Stomach smooth muscle (tissue), 2 donors: ENCODE measurements at regions not wholly inside any gene's neighbourhood (a gene's known extent, or its start where the extent isn't known, plus 50 kb on each side); places are given as distances from the start of the nearest gene placed in this dataset.

Source experiments
- H3K27ac ChIP-seq: one replicate; pipeline ENCODE4 v1.7.0; 2013; ENCODE audit warnings: mild to moderate bottlenecking, low read length, inconsistent platforms
- H3K27me3 ChIP-seq, 2 donors: one replicate each; pipeline ENCODE4 v1.7.0; 2013; ENCODE audit warnings: low read length in 2 of 2; ENCODE audit not compliant: insufficient read depth in 2 of 2, control insufficient read depth in 1 of 2
- H3K36me3 ChIP-seq, 2 donors: one replicate each; pipeline ENCODE4 v1.7.0; 2013; ENCODE audit warnings: low read length in 2 of 2; ENCODE audit not compliant: control insufficient read depth in 2 of 2, insufficient read depth in 2 of 2
- H3K4me1 ChIP-seq: one replicate; pipeline ENCODE4 v1.7.0; 2013; ENCODE audit warnings: low read length; ENCODE audit not compliant: control insufficient read depth, insufficient read depth
- H3K4me3 ChIP-seq, 2 donors: one replicate each; pipeline ENCODE4 v1.7.0; 2013; ENCODE audit warnings: low read length in 2 of 2
- H3K9ac ChIP-seq, 2 donors: one replicate each; pipeline ENCODE4 v1.7.0; 2013; ENCODE audit warnings: low read length in 2 of 2, mild to moderate bottlenecking in 1 of 2
- H3K9me3 ChIP-seq, 2 donors: one replicate each; pipeline ENCODE4 v1.7.0; 2013; ENCODE audit warnings: low read length in 2 of 2; ENCODE audit not compliant: control insufficient read depth in 2 of 2
- donor health status: healthy.
- donor health status: Pancreatic carcinoma.

DNA sequence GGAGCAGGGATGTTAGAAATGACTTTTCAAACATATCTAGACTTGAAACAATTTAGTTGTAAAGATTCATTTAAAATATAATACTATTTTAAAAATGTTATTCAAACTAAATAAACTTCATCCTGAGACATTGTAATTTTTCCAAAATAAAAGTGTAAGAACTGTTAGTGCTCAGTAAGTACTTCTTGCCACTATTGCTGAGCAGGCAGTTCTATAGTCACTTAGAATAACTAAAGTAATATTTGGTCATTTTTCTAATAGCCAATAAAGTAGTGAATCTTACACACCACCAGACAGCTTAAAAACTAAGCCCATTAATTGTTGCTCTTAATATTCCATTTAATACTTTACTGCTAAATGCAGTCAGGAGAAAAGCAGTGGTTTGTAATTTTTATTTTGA lies 1120.0 kb upstream of the CDH10 start:
- Histone ChIP-seq H3K4me1 (no peaks in the 10 kb centered on the region), H3K27me3 (no peaks in the 10 kb centered on the region), H3K4me3 (no peak overlapping the region), H3K27ac (no peak overlapping the region), H3K9ac (no peak overlapping the region), H3K36me3 (no peaks in the 10 kb centered on the region), H3K9me3 (no peaks in the 10 kb centered on the region)

- Histone ChIP-seq H3K9me3 (no peaks in the 10 kb centered on the region), H3K9ac (no peak overlapping the region), H3K4me3 (no peak overlapping the region), H3K4me1 (no peaks in the 10 kb centered on the region), H3K27ac (no peak overlapping the region), H3K27me3 (no peaks in the 10 kb centered on the region), H3K36me3 (no peaks in the 10 kb centered on the region)
Observed at GRCh38 chr5:25763781-25764180, 1119.0 kb upstream of the CDH10 start.

GRCh38 chr5:25754895-25755294 lies 1110.1 kb upstream of the CDH10 start:
- H3K27me3 ChIP-seq: no peaks in the 10 kb centered on the region
- no peak overlapping the region for H3K9ac ChIP-seq
- no peaks in the 10 kb centered on the region for H3K9me3 ChIP-seq
- no peak overlapping the region for H3K27ac ChIP-seq
- H3K4me3 ChIP-seq: no peak overlapping the region
- H3K4me1 ChIP-seq: no peaks in the 10 kb centered on the region
- H3K36me3 ChIP-seq: no peaks in the 10 kb centered on the region

GRCh38 chr5:25744908-25745307 lies 1100.1 kb upstream of the CDH10 start:
- no peaks in the 10 kb centered on the region for H3K9me3 ChIP-seq
- no peaks in the 10 kb centered on the region for H3K27me3 ChIP-seq
- no peak overlapping the region for H3K9ac ChIP-seq
- no peak overlapping the region for H3K27ac ChIP-seq
- H3K36me3 ChIP-seq: no peaks in the 10 kb centered on the region
- no peak overlapping the region for H3K4me3 ChIP-seq
- H3K4me1 ChIP-seq: no peaks in the 10 kb centered on the region

- H3K4me1 ChIP-seq: no peaks in the 10 kb centered on the region
- no peaks in the 10 kb centered on the region for H3K27me3 ChIP-seq
- H3K9me3 ChIP-seq: no peaks in the 10 kb centered on the region
- no peak overlapping the region for H3K27ac ChIP-seq
- H3K4me3 ChIP-seq: no peak overlapping the region
- H3K9ac ChIP-seq: no peak overlapping the region
- H3K36me3 ChIP-seq: no peaks in the 10 kb centered on the region
Observed at GRCh38 chr5:25716680-25717079, 1071.9 kb upstream of the CDH10 start.

GRCh38 chr5:25713259-25713658 lies 1068.5 kb upstream of the CDH10 start:
- H3K27ac ChIP-seq: no peak overlapping the region
- no peaks in the 10 kb centered on the region for H3K9me3 ChIP-seq
- H3K9ac ChIP-seq: no peak overlapping the region
- no peaks in the 10 kb centered on the region for H3K4me1 ChIP-seq
- no peaks in the 10 kb centered on the region for H3K27me3 ChIP-seq
- no peaks in the 10 kb centered on the region for H3K36me3 ChIP-seq
- no peak overlapping the region for H3K4me3 ChIP-seq

DNA sequence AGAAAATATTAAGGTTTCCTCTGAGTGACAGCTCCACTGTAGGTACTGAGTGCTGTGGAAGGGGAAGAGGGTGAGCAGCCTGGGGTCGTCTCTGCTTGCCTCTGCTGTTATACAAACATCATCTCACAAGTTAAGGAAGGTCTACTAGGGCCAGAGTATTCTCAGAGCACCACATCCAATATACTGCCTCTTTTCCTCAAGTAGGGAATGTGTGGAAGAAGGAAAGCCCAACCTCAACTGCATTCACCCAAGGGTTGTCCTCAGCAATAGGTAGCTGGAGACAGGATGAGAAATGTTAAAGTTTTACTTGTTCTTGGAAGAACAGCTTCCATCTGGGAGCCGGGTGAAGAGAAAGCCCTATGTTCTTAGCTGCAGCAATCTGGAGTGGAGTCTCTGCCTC lies 1062.3 kb upstream of the CDH10 start:
- Histone ChIP-seq H3K4me3 (no peak overlapping the region), H3K36me3 (no peaks in the 10 kb centered on the region), H3K27ac (no peak overlapping the region), H3K4me1 (no peaks in the 10 kb centered on the region), H3K9me3 (no peaks in the 10 kb centered on the region), H3K9ac (no peak overlapping the region), H3K27me3 (no peaks in the 10 kb centered on the region)

DNA sequence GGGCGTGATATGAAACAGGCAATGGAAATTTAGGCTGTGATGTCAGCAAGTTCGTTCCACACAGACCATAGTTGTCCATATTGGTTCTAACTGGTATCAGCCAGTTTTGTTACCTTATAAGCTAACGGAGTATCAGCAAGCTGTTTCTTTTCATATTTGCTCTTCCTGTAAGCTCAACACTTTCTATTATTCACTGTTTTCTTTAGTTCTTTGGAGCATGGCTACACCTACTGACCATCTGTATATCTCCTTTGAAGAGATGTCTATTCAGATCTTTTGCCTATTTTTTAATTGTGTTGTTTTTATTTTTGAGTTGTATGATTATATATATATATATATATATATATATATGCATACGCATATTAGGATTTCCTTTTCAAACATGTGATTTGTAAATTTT lies 1057.2 kb upstream of the CDH10 start:
- Histone ChIP-seq H3K4me3 (no peak overlapping the region), H3K27me3 (no peaks in the 10 kb centered on the region), H3K36me3 (no peaks in the 10 kb centered on the region), H3K27ac (no peak overlapping the region), H3K4me1 (no peaks in the 10 kb centered on the region), H3K9ac (no peak overlapping the region), H3K9me3 (peaks cover 0 to 4% of the 10 kb centered on the region in 2 donors)

DNA sequence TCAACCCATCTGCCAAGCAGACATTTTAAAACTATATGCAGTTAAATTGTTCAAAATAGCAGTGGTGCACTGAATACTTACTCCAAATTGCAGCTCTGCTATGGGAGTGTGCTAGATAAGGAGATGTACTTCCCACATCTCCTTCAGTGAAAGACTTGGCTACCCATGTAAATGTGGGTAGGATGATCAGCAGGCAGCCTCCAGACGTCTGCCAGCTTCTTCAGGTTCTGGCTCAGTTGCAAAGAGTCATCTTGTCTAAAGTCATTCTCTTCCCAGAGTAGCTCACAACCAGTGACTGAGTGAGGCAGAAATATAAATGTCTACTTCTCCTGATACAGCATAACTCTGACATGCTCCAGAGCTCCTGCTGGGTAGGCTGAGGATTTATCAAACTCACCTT lies 1050.0 kb upstream of the CDH10 start:
- no peaks in the 10 kb centered on the region for H3K4me1 ChIP-seq
- H3K9me3 ChIP-seq: no peaks in the 10 kb centered on the region
- no peak overlapping the region for H3K27ac ChIP-seq
- H3K36me3 ChIP-seq: no peaks in the 10 kb centered on the region
- H3K4me3 ChIP-seq: no peak overlapping the region
- H3K27me3 ChIP-seq: no peaks in the 10 kb centered on the region
- H3K9ac ChIP-seq: no peak overlapping the region

DNA sequence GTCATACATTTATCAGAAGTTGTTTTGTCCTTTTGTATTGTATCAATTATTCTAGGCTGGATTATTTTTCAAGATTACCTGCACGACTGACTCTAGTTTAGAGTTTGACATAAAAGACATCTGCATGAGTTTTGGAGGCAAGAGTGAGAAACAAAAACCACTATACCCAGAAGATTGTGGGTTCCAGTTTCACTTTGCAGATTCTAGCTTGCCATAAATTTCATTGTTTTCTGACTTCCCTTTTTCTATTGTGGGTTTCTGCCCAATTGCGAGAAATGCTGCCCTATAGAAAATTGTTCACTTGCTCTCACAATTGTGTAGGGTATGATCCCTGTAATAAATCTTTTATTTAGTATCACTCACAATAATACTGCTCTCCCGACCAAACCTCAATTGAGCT lies 1043.4 kb upstream of the CDH10 start:
- H3K36me3 ChIP-seq: no peaks in the 10 kb centered on the region
- no peak overlapping the region for H3K27ac ChIP-seq
- no peaks in the 10 kb centered on the region for H3K4me1 ChIP-seq
- H3K9ac ChIP-seq: no peak overlapping the region
- no peak overlapping the region for H3K4me3 ChIP-seq
- no peaks in the 10 kb centered on the region for H3K27me3 ChIP-seq
- no peaks in the 10 kb centered on the region for H3K9me3 ChIP-seq

- Histone ChIP-seq H3K9ac (no peak overlapping the region), H3K9me3 (no peaks in the 10 kb centered on the region), H3K4me1 (no peaks in the 10 kb centered on the region), H3K27ac (no peak overlapping the region), H3K27me3 (no peaks in the 10 kb centered on the region), H3K36me3 (no peaks in the 10 kb centered on the region), H3K4me3 (no peak overlapping the region)
Observed at GRCh38 chr5:25669645-25670401, 1025.0 kb upstream of the CDH10 start.
